ENCODE measurements at regions not wholly inside any gene's neighbourhood (a gene's known extent, or its start where the extent isn't known, plus 50 kb on each side); places are given as distances from the start of the nearest gene placed in this dataset.

DNA sequence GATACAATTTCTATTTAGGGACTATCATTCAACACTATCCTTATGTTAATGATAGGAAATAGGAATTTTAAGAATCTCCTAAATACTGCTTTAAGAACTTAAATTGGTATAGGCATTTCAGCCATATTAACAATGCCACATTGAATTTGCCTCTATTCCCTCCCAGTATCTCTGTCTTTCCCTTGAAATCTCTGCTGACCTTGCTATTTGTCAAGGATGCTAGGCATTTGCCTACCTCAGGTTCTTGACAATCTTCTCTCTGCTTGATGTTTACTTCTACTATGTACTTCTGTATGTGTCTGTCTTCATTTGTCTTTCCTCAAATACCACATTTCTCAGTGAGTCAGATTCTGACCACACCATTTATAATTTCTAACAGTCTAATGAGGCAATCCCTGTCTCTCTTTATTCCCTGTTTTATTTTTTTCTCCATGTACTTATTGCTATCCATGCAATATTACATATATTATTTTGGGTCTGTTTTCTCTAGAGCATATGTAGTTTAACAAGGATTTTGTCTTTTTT lies 1461.4 kb upstream of the CDH9 start:
- ATAC-seq (ENCODE audit: low FRiP score): no peak
- TF ChIP-seq, protein P1, sequence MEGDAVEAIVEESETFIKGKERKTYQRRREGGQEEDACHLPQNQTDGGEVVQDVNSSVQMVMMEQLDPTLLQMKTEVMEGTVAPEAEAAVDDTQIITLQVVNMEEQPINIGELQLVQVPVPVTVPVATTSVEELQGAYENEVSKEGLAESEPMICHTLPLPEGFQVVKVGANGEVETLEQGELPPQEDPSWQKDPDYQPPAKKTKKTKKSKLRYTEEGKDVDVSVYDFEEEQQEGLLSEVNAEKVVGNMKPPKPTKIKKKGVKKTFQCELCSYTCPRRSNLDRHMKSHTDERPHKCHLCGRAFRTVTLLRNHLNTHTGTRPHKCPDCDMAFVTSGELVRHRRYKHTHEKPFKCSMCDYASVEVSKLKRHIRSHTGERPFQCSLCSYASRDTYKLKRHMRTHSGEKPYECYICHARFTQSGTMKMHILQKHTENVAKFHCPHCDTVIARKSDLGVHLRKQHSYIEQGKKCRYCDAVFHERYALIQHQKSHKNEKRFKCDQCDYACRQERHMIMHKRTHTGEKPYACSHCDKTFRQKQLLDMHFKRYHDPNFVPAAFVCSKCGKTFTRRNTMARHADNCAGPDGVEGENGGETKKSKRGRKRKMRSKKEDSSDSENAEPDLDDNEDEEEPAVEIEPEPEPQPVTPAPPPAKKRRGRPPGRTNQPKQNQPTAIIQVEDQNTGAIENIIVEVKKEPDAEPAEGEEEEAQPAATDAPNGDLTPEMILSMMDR (IDR thresholded peaks at IDR 0.05): no peak

GRCh38 chr5:28495876-28496275 lies 1457.5 kb upstream of the CDH9 start:
- ATAC-seq (ENCODE audit: low FRiP score): no peak
- TF ChIP-seq, protein P1 (IDR thresholded peaks at IDR 0.05): no peak
- DNase-seq (ENCODE audit: low spot score): no peak

More for the DNA sequence above, 1461.4 kb upstream of the CDH9 start:
- DNase-seq (ENCODE audit: low spot score): no peak

DNA sequence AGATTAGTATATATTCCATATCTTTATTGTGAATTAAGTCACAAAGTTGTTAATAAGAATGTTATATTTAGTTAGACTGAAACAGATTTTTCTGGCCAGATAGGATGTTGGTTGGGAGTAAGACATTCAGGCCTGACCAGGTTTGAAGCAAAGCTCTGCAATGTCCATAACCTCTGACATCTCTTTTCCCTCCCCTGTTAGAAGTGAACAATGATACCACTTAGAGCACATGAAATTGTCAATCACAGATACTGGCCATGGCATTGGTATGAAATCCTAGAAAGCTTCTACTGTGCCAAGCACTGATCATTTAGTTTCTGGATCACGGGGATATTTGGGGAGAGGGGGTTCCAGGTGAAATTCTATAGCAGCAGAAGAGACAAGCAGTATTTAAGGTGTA lies 1455.1 kb upstream of the CDH9 start:
- TF ChIP-seq, protein P1 (IDR thresholded peaks at IDR 0.05): no peak
- ATAC-seq (ENCODE audit: low FRiP score): no peak
- DNase-seq (ENCODE audit: low spot score): no peak

- ATAC-seq (ENCODE audit: low FRiP score) (no peak), DNase-seq (ENCODE audit: low spot score) (no peak)
- TF ChIP-seq, protein P1 (IDR thresholded peaks at IDR 0.05): no peak
Observed at GRCh38 chr5:28488752-28489151, 1450.4 kb upstream of the CDH9 start.

GRCh38 chr5:28483327-28484025 lies 1445.1 kb upstream of the CDH9 start:
- ATAC-seq (ENCODE audit: low FRiP score): no peak
- no peak for DNase-seq (ENCODE audit: low spot score)
- TF ChIP-seq, protein P1 (IDR thresholded peaks at IDR 0.05): no peak

DNA sequence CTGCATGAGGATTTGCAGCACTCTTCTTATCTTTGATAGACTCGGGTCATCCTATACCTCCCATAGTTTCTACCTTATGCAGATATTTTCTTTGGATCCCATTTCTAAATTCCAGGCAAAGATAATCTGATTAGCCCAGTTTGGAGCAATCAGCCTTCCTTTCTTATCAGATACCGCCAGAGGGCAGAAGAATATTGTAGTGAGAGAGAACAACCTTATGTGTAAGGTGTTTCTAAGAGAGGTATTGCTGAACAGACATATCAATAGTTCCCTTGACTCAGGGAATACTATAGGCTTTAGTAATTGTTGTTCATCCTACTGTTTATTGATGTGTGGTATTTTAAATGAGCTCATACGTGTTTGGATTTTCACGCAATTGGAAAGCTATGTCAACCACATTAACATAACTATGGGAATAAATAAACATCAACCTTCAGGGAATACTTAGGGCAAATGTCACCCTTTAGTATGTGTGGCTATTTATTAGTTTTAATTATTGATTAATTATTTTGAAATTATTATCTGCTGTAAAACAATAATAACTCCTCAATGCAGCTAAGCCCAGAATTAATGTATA lies 1435.2 kb upstream of the CDH9 start:
- TF ChIP-seq, protein P1 (IDR thresholded peaks at IDR 0.05): no peak
- DNase-seq (ENCODE audit: low spot score) (no peak), ATAC-seq (ENCODE audit: low FRiP score) (no peak)

DNA sequence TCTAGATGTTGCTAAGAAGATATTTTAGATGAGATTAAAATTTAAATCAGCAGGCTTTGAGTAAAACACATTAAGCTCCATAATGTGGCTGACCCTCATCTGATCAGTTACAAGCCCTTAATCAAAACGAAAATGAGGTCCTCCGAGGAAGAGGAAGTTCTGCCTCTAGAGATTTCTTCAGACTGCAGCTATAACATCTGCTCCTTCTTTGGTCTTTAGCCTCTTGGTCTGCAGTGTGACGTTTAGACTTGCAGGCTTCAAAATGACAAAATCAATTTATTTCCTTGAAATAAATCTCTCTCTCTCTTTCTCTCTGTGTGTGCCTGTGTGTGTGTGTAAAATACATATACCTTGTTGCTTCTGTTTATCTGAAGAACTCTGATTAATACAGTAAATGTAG lies 1429.8 kb upstream of the CDH9 start:
- no peak for ATAC-seq (ENCODE audit: low FRiP score)
- TF ChIP-seq, protein P1 (IDR thresholded peaks at IDR 0.05): no peak
- DNase-seq (ENCODE audit: low spot score): no peak
